NAMALWA (cell line): ENCODE measurements at regions not wholly inside any gene's neighbourhood (a gene's known extent, or its start where the extent isn't known, plus 50 kb on each side); places are given as distances from the start of the nearest gene placed in this dataset.

Experiments
- DNase-seq: peaks from one replicate; pipeline ENCODE4 v3.0.0-alpha.2; 2015; ENCODE audit warnings: low spot score

DNA sequence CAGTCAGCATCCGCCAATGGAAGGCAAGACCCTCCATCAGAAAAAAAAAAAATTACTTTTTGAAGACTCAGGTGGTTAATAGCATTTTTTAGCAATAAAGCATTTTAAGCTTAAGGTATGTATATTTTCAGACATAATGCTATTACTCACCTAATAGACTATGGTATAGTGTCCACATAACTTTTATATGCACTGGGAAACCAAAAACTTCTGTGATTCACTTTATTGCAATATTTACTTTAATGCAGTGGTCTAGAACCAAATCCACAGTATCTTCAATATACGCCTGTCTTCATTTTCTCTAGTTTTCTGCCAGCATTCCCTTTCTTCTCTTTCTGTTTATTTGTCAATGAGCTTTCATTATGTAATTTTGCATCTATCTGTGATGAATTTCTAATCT is 418.1 kb downstream of the SLITRK6 start:
- DNase-seq: no peak

DNA sequence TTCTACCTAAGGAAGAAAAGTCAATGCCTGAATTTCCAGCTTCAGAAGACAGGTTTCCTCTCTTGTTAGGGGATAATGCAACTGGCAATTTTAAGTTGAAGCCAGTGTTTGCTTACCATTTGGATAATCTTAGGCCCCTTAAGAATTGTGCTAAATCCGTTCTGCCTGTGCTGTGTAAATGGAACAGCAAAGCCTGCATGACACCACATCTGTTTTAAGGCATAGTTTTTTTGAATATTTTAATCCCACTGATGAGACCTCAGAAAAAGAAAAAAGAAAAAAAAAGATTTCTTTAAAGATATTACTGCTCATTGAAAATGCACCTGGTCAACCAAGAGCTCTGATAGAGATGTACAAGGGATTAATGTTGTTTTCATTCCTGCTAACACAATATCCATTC is 419.2 kb downstream of the SLITRK6 start:
- DNase-seq: no peak

GRCh38 chr13:85379433-85379832 is 419.8 kb downstream of the SLITRK6 start:
- peak; percentile 52 for DNase-seq

GRCh38 chr13:85377783-85378182 is 421.4 kb downstream of the SLITRK6 start:
- no peak for DNase-seq

DNA sequence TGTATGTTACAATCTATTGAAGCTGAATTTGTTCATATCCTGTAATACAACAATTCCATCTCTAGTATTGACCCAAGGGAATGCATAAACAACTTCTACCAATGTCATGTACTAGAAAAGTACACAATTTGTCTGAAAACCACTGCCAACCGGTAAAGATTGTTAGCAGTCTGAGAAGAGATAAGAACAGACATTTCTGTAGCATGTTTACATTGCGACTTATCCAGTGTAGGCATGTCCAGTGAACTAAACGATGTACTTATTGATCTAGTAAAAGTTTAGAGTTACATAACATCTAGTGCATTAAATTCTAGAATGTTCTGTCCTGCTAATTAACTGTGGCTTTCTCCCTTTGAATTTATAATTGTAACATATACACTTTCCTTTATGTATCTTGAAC is 425.9 kb downstream of the SLITRK6 start:
- DNase-seq: no peak

DNA sequence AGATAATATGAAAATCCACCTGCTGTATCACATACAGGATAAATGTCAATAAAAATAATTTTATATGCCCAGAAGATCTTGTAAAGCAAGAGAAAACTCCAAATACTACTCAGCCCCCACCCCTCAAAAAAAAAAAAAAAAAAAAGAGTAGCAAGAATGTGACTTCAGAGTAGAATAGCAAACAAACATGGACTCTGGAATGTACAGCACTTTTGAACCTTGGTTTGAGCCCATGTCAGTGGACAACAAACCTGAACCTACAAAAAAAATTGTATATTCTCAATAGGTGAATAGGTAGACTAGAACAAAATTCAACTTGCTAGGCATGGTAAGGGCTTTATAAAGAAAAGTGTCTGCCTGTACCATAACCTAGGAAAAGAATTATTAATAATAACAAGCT is 428.0 kb downstream of the SLITRK6 start:
- no peak for DNase-seq

DNA sequence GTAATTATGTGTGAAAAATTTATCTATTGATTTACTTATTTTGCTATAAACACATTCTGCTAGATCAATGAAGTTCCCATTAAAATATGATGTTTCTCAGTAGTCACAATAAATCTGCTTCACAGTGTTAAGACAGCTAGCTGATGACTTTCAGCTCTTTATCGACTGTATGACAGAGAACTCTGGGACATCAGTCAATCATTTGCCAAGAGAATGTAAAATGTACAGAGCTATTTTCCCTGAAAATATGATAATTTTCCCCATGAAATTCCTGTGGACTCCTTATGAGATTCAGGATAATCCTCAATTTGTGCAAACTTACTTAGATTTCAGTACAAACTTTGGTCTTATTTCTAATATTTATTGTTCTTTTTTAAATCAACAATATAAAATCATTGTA is 430.5 kb downstream of the SLITRK6 start:
- no peak for DNase-seq

DNA sequence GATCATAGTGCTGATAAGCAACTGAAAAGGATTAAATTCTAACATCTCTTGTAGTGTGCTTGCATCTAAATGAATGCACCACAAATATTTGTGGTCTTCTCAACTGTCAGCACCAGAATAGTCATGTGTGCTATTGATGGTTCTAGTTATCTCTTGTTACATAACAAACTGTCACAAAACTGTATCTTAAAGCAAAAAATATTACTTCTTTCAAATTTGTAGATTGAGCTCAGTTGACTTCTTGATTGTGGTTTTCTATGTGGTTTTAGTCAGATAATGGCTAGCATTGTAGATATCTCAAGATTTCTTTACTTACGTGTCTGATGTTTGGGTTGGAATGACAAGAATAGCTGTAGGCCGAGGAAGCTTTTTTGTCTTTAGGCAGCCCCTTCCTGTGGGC is 431.3 kb downstream of the SLITRK6 start:
- DNase-seq: no peak

DNA sequence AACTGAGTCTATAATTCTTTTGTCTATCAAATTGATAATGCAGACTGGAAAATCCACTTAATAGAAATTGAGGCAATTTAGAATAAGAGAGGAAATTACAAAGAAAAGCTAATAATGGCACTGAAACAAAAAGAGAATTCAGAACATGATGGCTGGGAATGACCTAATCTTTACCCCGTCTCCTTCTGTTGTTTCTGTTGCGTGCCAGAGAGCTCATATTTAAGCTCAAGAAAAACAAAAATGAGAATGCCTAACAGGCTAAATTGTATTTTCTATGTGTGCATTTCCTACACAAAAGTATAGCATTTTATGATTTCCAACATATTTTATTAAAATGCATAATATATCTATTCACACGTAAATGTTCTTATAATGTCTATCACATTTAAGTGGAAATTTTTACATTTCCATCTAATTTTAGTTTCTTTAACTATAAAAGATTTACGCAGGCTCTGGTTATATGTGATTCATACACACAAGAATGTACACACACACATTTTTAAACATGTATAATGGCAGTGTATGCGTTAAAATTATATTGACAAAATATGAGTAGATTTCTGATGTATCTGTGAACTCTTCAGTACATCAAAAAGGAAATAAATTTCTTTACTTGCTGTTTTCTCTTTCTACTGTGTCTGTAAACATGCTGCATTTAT is 432.3 kb downstream of the SLITRK6 start:
- no peak for DNase-seq

DNA sequence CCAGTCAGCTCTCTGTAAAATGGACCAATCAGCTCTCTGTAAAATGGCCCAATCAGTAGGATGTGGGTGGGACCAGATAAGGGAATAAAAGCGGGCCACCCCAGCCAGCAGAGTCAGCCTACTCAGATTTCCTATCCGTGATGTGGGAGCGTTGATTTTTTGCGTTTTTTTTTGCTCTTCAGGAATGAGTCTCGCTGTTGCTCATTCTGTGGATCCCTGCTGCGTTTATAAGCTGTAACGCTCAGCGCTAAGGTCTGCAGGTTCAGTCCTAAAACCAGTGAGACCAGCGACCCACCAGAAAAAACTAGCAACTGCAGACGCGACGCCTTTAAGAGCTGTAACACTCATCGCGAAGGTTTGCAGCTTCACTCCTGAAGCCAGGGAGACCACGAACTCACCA is 435.7 kb downstream of the SLITRK6 start:
- DNase-seq: no peak

DNA sequence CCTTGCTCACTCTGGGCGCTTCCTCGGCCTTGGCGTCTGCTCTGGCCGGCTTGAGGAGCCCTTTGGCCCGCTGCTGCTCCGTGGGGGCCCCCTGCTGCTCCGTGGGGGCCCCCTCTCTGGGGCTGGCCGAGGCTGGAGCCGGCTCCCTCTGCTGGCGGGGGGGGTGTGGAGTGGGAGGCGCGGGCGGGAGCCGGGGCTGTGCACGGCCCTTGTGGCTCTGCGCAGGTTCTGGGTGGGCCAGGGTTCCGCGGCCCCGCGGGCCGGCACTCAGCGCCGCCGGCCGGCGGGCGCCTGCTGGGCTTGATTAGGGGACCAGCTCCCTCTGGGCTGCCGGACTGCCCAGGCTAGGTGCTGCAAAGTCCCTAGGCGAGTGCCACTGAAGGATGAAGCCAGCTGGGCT is 436.2 kb downstream of the SLITRK6 start:
- no peak for DNase-seq

DNA sequence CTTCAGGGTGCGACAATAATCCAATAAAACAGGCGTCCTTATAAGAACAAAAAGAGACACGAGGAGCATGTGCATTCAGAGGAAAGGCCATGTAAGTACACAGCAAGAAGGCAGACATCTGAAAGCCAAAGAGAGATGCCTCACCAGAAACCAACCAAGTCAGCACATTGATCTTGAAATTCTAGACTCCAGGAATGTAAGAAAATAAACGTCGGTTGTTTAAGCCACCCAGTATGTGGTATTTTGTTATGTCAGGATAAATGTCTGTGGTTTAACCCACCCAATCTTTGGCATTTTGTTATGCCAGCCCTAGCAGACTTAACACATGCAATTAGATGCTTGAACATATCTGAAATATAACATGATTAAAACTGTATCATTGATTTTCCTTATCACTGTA is 452.0 kb downstream of the SLITRK6 start:
- no peak for DNase-seq

- DNase-seq: no peak
Observed at GRCh38 chr13:85334187-85334586, 465.0 kb downstream of the SLITRK6 start.

DNA sequence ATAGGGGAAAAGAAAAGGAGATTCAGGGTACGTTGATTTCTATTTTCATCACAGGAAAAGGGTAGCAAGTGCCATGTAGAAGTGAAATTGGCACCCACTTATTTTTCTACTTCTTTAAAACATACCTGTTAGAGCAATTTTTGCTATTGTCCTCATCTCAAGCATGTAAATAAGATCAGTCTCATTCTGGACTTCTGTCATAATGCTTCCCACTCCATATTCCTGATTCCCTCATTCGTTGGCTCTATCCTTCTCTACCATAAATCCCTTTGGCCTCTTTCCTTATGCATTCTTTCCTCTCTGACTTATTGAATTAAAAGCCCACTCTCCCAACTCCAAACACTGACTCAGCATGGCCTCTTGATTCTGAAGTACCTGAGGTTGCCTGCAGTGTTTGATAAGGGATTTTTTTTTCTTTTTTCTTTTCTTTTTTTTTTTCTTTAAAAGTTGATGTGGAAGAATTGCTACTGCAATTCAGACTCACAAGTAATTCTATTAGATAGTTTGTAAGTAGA is 465.7 kb downstream of the SLITRK6 start:
- no peak for DNase-seq

DNA sequence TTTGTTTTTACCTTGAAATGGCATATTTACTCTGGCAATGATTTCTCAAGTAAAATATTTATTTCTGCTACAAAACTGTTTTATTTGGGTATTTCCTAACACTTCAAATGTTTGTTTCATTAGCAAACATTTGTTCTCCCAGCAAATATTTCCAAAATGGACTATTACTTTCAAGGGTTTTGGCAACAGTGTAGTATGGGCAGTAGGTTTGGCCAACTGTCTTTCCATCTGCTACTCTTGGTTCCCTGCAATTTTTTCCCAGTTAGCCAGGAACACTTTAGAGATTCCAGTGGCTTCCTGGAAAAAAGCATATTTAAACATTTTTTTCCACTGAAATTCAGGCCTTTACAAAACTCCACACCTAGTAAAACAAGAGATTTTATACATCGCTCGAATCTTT is 466.6 kb downstream of the SLITRK6 start:
- DNase-seq: no peak

DNA sequence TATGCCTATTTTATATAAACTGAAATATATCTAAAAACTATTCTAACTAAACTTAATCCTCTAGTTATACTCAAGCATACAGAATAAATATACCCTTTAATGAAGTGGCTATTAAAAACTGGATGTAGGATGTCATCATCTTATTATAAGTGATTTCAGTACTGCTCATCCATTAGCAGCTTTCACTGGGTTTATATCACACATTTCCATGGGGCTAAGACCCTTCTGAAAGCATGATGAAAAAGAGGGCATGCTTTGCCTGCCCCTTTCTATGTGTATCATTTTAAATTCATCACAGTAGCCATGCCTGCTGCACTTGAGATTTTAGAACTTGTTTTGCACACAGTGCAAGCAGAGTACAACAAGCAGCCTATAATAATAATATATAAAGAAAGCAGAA is 477.5 kb downstream of the SLITRK6 start:
- no peak for DNase-seq

DNA sequence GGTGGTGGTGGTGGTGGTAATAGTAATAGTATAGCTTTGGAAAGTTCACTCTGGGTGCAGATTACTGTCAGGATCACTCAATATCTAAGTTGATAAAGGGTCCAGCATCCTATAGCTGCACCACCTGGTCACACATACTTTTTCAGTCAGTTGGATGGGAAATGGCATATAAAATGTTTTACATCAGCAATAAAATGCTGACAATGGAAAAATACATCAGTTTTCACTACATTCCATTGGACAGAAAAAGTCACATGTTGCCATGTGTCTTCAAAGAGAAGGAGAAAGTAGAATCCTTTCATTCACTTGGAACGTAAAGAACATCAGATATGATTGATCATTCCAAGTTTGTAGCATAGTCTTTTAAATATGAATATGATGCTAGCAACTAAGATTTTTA is 481.4 kb downstream of the SLITRK6 start:
- no peak for DNase-seq

GRCh38 chr13:85316506-85317025 is 482.7 kb downstream of the SLITRK6 start:
- no peak for DNase-seq

DNA sequence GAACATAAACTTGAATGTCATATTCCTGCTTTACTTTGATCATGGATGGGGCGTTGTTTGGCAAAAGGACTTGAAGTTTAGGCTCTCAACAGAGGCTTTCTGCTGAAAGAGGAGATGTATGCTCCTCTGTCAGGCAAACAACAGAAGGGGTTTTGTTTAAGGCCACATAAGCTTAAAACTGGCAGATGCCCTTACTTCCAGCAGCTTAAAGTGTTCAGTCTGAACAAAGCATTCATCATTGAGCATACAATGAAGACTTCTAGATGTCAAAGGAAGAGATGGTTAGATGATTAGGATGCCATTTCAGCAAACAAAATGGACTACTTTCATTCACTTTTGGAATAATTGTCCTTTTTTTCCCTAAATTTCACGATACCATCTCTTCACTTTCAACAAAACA is 484.5 kb downstream of the SLITRK6 start:
- DNase-seq: no peak

DNA sequence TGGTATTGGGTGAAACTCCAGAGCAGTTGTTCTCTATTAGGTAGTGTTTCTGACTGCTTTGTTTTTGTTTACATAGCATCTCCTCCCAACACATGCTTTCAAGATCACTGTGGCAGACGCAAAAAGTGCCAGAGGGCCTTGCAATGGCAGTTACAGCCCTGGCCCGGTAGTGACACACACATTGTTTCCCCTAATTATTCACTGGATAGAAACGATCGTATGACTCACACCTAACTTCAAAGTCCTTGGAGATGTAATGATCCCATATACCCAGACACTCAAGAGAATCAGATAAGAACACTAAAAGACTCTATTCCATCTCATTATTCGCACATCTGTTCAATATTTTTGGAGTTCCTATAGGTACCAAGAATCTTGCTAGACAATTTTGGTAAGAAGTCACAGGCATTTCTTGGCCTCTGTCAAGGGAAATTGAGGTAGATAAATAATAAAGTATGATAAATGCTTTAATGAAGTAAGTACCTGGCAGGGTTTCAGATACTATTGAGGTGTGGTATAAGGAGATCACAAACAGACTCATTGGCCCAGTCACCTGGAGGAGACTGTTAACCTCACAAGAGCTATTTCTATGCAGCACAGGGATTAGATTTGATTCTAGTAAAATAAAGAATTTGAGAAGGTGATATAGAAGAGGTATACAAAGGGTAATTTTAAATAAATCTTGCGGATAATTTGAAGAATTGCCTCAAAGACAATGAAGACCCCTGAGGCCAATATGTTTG is 485.3 kb downstream of the SLITRK6 start:
- DNase-seq: no peak

DNA sequence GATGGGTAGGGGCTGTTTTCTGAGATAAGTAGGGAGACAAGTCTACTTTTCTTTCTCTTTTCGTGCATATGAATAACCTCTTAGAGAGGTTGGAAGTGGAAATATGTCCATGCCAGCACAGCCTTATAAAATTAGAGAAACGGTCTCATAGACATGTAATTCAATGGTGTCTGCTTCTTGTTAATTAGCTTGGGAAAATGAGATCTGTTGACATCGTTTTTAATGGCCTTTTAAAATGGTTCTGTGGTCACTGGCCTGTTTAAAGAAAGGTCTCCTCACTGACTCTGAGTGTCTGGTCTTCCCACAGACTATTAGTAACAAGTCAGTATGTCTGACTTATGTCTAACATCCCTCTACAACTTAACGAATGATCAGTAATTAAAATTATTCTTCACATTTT is 487.1 kb downstream of the SLITRK6 start:
- DNase-seq: no peak

GRCh38 chr13:85303630-85304029 is 495.6 kb downstream of the SLITRK6 start:
- no peak for DNase-seq

DNA sequence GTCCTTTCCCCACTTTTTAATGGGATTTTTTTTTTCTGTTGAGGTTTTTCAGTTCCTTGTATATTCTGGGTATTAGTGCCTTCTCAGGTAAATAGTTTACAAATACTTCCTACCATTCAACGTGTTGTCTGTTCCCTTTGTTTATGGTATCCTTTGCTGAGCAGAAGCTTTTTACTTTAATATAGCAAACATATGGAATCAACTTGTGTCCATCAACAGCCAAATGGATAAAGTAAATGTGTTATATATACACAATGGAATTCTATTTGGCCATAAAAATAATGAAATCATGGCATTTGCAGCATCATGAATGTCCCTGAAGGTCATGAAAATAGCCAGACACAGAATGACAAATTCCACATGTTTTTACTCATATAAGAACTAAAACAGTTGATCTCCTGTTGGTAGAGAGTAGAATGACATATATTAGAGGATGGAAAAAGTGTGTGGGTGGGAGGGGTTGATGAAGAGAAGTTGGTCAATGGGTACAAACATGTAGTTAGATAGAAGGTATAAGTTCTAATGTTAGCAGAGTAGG is 500.8 kb downstream of the SLITRK6 start:
- peak; percentile 19 for DNase-seq
